HG03378 (cell line): ENCODE measurements at regions not wholly inside any gene's neighbourhood (a gene's known extent, or its start where the extent isn't known, plus 50 kb on each side); places are given as distances from the start of the nearest gene placed in this dataset.

ENCODE experiments used
- ATAC-seq: cut with Tn5 transposase; IDR thresholded peaks from one replicate; pipeline ENCODE4 v1.9.1; 2021; ENCODE audit warnings: mild to moderate bottlenecking, moderate library complexity; ENCODE audit not compliant: unreplicated experiment

DNA sequence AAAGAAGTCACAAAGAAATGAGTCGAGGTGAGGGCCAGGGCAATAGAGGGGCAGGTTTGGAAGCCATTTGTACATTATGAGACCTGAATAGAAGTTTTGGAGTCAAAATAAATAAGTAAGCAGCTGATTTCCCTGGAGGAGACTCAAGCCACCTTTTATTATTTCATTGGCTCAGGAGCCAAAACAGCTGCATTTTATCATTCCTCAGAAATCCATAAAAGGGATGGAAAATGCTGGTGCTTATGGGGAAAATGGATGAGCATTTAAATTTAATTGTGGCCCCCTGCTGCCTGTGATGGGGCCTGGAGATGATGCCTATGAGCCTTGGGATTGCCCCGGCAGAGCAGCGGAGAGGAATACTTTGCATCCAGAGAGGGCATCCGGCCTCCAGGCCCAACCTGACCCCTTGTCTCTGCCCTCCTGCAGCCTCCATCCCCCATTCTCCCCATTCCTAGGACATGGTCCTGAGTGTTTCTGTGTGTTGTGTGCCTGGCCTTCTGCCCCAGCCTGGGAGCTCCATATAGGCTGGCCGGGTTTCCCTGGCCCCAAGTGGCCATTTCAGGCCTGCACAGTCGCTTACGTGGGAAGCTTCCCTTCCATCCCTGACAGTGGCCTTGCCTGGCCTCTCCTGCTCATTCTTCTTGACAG is 296.8 kb upstream of the ZMIZ1 start:
- no peak for ATAC-seq

DNA sequence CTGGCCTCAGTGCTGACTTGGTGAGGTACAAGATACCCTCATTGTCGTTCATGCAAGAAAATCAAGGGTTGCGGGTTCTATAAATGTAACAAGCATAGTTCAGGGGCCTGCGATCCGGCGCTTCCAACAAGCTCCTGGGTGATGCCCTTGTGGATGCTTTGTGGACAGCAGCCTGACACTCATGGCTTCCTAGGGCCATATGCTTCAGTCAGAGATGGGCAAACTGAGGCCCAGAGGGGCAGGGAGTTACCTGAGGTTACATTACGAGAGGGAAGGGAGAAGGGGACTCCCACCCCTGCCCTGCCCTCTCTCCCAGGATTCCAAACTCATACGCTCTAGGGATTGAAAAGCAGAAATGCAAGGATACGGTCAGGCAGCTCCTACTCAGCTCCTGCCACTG is 296.3 kb upstream of the ZMIZ1 start:
- no peak for ATAC-seq

DNA sequence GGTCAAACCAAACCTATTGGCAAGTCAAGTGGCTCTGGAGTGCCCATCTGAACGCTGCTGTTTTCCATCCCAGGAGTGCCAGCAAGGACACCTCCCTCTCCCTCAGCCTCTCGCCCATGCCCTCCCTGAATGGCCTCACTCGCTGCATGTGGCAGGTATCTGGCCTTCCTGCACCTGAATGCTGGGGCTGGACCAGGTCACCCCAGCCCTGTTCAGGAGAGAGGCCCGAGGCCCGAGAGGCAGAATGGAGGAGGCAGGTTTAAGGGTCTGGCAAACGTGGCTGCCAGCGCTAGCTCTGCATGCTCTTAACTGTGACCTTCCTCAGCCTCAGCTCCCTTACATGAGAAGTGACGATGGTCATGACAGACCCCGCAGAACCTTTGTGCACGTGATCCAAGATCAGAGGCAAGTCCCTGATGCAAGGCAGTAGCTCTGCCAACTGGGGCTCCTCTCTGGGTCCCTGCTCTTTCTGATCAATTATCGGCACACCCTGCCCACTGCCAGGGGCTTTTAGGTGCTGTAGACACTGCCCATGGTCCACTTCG is 295.7 kb upstream of the ZMIZ1 start:
- no peak for ATAC-seq

DNA sequence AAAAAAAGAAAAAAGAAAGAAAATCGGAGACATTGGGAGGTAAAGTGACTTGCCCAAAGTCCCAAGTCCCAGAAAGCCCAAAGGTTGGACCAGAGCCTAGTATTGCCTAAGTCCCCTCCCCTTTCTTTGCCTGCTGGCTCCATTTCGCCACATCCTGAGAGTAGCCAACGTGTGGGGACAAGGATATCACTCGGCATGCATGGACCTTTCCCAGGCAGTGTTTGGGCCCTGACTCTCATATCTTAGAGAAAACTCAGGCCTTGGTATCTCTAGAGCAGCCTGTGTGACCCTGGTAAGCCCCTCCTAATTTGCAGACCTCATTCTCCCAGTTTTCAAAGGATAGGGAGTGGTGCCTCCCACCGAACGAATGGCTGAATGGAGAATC is 294.2 kb upstream of the ZMIZ1 start:
- no peak for ATAC-seq

DNA sequence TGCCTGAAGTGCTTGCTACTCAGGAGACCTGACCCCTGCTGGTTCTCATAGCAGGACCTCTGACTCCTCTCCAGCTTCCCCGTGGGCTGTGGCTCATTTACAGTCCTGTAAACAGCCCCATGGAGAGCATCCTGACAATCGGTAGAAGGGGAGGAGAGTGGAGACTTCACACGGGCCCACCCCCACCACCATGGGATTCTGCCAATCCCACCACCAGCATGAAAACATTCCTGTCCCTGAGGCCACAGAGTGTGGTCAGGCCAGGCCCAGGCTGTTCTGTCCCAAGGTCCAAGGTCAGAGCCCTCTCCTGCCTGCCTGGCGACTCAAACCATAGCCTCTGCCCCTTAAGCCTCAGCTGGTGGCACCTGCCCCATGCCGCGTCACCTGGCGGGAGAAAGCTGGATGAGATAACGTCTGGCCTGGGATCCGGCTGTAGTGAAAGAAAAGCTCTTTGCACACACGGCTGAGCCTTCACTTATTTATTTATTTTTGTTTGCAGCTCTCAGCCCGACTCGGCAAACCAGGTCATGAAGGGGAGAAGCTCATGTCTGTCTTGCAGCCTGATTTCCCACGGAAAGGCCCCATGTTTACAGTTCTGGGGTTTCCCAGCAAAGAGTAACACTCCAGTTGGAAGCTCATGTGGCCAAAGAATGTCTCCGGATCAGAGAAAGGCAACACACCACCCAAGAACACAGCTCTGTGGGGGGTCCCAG is 293.6 kb upstream of the ZMIZ1 start:
- ATAC-seq, result no peak

DNA sequence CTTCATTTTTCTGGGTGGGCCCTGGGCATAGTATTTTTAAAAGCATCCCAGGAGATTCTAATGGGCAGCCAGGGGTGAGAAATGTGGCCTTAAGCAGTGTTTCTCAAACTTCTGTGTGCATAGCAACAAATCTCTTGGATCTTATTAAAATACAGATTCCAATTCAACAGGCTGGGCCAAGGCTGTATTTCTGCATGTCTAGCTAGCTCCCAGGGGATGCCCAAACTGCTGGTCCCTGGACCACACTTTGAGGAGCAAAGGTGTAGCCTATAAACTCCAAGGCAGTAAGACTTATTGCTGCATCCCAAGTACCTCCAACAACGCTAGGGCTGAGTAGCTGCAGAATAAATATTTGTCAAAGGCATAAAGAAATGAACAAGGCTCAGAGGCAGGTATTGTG is 292.9 kb upstream of the ZMIZ1 start:
- ATAC-seq, result no peak

DNA sequence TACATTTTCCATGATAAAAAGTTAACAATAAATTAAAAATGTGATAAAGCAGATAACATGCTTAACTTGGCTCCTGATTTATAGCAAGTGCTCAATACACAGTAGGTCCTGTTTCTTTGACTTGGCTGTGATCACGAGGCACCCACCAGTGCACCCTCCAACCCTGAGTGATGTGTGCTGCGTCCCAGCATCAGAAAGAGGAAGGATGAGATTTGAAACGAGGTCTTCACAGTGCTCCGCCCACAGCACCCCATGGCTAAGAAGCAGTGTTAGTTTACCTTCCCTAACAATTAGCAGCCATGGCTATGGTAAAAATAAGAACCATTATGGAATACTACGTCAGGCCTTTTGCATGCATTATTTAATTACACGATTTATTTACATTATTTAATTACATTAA is 292.0 kb upstream of the ZMIZ1 start:
- ATAC-seq, result no peak

DNA sequence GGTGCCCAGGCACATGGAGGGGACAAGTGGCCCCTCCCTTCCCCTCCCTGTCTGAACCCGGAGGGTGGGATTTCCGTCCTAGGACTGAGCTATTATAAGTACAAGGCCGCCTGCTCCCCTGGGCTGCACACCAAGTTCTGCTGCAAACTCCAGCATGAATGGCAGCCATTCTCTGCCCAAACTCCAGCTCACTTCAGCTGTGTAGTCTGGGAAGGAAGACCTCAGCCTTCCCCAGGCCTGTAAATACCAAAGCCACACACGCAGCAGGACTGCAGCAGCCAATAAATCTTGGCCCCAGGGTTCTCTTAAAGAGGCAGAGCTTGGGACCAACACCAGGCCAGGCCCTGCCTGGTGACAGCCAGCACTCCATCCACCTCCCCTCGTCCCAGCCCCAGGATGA is 291.3 kb upstream of the ZMIZ1 start:
- no peak for ATAC-seq

DNA sequence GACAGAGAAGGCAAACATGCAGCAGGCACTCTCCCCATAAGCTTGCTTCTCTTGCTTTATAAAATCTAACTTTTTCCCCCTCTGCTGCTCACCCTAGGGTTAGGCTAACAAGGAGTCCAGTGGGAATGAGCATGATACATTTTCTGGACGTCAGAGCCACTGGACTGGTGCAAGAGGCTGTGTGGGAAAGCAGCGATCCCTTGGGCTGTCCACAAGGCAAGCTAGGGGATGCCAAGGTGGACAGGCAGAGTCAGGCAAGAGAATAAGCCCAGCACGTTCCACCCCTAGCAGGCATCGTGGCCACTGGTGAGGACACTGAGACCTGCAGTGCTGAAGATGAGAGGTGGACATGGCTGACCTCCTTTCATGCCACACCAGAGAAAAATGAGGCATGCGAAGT is 290.9 kb upstream of the ZMIZ1 start:
- no peak for ATAC-seq

DNA sequence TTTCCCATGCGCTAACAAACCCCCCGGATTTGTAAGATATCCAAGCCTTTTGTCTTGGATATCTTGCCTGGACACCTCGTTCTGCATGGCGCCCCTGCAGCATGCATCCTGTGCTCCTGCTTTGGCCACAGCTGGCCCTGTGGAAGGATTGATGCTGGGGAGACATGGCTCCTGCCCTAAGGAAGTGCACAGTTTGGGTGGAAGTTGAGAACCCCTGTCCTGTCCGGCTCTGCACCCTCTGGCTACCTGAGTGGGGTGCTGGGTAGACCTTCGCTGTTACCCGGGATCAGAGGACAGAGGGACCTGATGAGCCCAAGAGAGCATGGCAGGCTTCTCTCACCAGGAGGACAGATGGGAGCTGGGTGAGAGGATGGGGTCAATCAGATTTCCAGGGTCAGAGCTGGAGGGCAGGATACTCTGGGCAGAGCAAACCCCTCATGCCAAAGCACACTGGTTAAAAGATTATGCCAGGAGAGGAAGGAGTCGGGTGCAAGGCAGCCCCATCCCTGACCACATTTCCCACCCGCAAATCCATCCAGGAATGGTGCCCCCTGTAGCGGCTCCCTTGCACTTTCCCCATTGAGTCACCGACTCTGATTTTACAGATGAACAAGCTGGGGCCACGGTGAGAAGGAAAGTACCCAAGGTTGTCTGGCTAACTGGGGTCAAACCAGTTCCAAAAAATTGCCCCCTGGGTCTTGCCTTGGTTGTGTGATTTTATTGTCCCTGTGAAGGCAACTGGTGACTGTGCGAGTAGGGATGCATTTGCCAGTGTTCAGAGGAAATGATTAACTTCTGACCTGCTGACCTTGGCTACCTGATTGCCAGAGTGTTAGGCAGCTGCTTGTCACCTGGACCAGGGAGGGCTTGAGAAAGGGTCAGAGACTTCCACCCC is 290.1 kb upstream of the ZMIZ1 start:
- ATAC-seq, result no peak

DNA sequence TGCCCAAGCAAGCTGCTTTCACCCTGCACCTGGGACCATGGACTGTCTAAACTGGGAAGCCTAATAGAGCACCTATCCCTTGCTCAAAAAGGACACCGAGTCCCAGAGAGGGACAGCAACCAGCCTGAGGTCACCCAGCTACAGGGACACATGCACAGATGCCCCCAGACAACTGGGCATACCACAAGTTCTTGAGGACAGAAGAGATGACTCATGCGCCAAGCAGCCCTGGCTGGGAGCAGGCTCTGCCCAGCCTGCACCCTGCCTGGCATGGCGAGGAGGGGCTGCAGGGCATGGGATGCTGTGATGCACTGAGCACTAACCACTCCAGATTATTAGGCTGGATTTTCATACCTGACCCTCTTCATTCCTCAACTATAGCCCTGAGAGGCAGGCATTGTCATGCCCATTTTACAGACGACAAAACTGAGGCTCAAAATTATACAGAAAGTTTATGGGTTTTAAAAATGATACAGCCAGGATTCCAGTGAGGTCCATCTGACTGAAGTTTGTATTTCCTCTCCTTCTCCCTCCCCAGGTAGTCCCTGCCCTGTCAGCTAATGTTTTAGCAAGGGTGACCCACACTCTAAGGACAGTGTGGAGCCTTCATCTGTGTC is 289.3 kb upstream of the ZMIZ1 start:
- no peak for ATAC-seq

DNA sequence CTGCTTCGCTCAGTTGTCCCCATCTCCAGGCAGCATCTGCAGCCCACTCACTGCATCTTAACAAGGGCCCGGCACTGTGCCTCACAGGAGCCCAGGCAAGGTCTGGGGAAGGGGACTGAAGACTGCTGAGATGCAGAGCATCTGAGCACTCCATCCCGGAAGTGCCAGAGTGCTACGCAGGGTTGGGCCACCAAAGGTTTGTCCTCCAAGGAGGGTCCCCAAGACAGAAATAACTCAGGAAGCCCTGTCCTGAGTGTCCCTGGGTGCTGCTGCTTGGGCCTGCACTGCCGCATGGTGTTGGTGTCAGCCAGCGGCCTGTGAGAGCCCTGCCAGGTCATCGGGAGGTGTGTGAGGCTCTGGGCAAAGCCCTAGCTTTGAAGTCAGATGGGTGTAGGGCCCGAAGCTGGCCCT is 288.2 kb upstream of the ZMIZ1 start:
- ATAC-seq, result no peak

DNA sequence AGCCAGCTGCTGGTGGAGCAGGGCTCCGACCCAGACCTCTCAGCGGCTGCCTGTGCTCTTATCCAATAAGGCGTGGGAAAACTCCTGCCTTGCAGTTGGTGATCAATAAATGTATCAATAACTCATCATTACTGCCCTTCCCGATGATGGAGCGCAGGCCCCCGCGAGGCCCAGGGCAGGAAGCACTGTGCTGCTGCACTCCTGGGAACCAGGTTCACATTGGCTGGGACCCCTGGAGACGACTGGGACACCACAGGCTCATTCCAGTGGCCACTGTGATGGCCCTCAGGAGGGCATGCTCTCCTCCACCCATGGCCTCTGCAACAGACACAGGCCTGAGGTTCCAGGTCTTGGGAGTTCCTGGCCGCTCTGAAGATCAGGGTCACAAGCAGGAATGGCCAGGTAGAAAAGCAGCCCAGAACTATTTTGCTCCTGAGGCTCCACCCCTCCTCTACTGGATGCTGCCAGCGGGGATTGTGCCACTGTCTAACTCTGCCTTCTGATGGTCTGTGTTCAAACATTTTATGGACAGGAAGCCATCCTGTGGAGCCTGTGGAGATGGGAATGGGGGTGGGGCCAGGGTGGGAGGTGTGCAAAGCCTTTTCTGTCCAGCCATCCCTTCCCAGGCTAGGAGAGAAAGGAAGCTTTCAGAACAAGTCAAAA is 287.4 kb upstream of the ZMIZ1 start:
- ATAC-seq, result no peak

DNA sequence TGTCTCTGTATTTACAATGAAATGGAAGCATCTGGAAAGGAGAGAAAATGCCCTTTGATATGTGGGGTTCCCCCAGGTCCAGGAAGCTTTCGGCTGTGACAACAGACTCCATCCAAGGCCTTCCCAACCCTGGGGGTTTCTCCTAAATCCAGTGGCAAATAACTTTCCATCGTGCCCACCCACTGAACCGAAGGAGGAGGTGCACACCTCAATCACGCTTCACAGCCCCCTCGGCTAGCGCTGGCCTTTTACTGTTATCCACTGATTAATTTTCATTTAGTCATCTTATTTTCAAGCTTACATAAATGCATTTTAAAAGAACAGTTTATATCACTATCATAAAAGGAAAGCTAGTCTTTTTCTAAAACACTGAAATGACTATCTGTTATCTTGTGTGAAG is 286.8 kb upstream of the ZMIZ1 start:
- ATAC-seq, result no peak

DNA sequence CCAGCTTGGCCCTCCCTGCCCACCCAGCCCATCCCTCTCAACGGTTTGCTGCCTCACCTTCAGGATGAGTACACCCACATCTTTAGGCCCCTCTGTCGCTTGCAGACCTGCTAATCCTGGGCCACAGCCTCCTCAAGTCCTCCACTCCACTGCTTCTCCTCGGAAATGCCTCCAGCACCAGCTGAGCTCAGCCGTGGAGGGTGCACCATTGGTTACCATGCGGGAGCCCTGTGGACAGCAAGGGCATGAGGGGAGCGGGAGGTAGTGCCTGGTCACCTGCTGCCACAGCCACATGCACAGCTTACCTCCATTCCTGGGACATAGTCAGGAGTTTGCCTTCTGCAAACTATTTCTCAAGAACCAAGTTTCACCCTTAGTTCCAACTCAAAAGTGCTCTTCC is 286.3 kb upstream of the ZMIZ1 start:
- ATAC-seq, result no peak

DNA sequence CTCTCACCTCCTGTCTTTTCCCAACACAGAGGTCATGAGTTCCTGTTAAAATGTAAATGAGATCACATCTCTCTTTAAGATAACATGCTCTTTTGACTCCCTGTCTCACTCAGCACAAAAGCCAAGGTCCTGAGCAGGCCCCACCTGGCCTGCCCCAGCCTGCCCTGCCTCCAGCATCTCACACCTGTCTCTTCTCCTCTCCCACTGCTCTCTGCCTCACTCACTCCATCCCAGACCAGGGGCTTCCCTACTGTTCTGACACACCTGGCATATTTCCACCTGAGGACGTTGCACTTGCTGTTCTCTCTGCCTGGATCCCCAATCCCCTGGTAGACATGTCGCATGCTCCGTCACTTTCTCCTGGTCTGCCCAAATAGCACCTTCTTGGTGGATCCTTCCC is 285.0 kb upstream of the ZMIZ1 start:
- no peak for ATAC-seq

DNA sequence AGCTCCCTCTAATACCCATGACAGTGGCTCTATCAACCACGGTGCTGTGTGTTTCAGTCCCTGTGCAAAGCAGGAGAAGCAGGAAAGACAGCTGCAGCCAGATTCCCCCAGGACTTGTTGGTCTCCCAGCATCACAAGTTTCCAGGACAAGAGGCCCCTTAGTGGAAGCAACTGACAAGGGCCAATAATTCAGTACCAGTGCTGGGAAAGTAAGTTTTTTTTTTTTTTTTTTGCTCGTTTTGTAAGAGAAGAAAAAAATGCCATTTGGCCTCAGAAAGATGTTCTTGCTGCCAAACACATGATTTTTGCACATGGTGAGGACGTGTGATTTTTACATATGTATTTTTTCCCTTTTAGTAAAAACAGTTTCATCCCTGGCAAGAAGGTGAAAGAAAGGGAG is 284.2 kb upstream of the ZMIZ1 start:
- ATAC-seq, result no peak

DNA sequence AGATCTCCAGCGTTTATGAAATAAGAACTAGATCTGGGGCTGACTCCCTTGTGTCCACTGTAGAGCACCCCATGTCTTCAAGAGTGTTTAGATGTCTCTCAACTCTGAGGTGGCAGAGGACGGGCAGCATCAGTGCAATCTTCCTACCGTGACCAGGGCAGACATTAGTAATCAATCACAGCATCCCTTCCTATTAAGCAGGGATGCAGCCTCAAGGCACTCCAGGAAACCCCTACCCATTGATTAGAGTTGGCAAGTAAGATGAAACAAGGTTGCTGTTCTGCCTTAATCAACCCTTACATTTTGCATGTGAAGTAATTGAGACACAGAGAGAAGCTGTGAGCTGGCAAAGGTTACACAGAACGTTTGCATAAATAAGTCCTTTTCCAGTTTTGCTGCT is 283.7 kb upstream of the ZMIZ1 start:
- ATAC-seq, result no peak

DNA sequence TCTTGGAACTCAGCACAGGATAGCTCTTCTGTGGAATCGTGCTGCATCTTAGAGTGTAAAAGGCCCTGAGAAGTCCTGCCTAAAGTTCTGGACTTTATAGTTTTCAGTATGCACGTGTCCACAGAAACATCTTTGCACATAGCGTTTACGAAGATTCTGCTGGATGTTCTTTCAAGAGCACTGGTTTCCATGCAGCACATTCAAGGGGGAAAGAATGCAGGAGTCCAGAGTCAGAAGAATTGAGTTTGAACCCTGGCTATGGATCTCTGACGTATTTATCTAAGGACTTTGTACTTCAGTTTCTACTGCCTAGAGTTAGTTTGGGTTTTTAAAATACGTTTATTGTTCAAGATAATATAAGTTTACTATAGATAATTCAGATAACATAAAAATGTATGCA is 282.8 kb upstream of the ZMIZ1 start:
- no peak for ATAC-seq

DNA sequence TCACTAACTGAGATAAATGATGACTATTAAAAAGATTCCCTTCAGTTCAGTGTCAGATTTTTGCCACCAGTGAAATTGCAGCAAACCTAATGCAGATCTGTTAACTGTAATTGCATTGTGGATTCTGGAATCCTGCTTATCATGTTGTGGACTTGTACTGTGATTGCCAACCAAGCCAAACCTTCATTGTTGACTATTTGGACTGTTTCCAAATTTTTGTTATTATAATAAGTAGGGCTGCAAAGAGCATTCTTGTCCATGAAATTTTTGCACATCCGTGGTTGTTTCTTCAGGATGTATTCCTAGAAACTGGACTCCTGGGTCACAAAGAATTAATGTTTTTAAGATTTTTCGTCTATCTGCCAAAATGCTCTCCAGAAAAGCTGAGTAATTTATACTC is 281.6 kb upstream of the ZMIZ1 start:
- no peak for ATAC-seq
